PC-3 (cell line): ENCODE measurements at regions not wholly inside any gene's neighbourhood (a gene's known extent, or its start where the extent isn't known, plus 50 kb on each side); places are given as distances from the start of the nearest gene placed in this dataset.
"Not testable (repeated sequence)": the region's sequence is repeated elsewhere in the genome, so short reads cannot be mapped to it uniquely, and the experiment has no call there.

Experiments
- ATAC-seq: fragments of 200-7000 bp; cut with Tn5 transposase; 2 replicates; pipeline ENCODE4 v1.9.1; 2020; ENCODE audit warnings: mild to moderate bottlenecking, moderate library complexity
- BruUV-seq: library from RNA; stranded (reverse); fragments of 400-500 nt; replicated peaks from 2 replicates; lab custom pipeline; 2021; lab: Mats Ljungman, UMichigan
- CTCF ChIA-PET: fragments of 300-600 bp; sonication (Branson Sonifier 250); formaldehyde crosslinking; loops from one replicate; lab custom pipeline; 2022; ENCODE audit warnings: antibody characterized with exemption; lab: Charles Lee
- POLR2A ChIA-PET: fragments of 300-600 bp; sonication (Branson Sonifier 250); formaldehyde crosslinking; loops from one replicate; lab custom pipeline; 2022; ENCODE audit warnings: antibody characterized with exemption; ENCODE audit not compliant: unreplicated experiment; lab: Charles Lee
- DNase-seq: peaks from one replicate; pipeline ENCODE4 v3.0.0-alpha.2; 2015
- H2AFZ ChIP-seq: fragments of 300-600 bp; sonication (generic); 2 replicates; pipeline ENCODE4 v1.6.0; 2016; ENCODE audit warnings: antibody characterized with exemption, low read length
- H3F3A ChIP-seq: fragments of 300-600 bp; sonication (generic); one replicate; pipeline ENCODE4 v1.6.0; 2017; ENCODE audit warnings: antibody characterized with exemption, low read length, control low read depth, mild to moderate bottlenecking; ENCODE audit not compliant: unreplicated experiment
- H3K27ac ChIP-seq: fragments of 300-600 bp; sonication (generic); 2 replicates; pipeline ENCODE4 v1.5.1; 2016; ENCODE audit warnings: mild to moderate bottlenecking, low read length
- H3K27me3 ChIP-seq: fragments of 300-600 bp; sonication (generic); 2 replicates; pipeline ENCODE4 v1.6.1; 2016; ENCODE audit warnings: low read length, mixed read lengths
- H3K36me3 ChIP-seq: fragments of 300-600 bp; sonication (generic); 2 replicates; pipeline ENCODE4 v1.6.1; 2016; ENCODE audit warnings: low read depth, mixed run types, low read length, mixed read lengths
- H3K4me1 ChIP-seq: fragments of 300-600 bp; sonication (generic); 2 replicates; pipeline ENCODE4 v1.5.1; 2016; ENCODE audit warnings: low read length; ENCODE audit not compliant: insufficient read depth
- H3K4me2 ChIP-seq: fragments of 300-600 bp; sonication (generic); 2 replicates; pipeline ENCODE4 v1.6.0; 2016; ENCODE audit warnings: low read length
- H3K4me3 ChIP-seq: fragments of 300-600 bp; sonication (generic); 2 replicates; pipeline ENCODE4 v1.5.1; 2016; ENCODE audit warnings: mild to moderate bottlenecking, low read length, mixed read lengths
- H3K79me2 ChIP-seq: fragments of 300-600 bp; sonication (generic); 2 replicates; pipeline ENCODE4 v1.6.1; 2017; ENCODE audit warnings: low read length, mixed read lengths
- H3K9ac ChIP-seq: fragments of 300-600 bp; sonication (generic); 2 replicates; pipeline ENCODE4 v1.6.0; 2016; ENCODE audit warnings: mild to moderate bottlenecking, low read length
- H3K9me2 ChIP-seq: fragments of 300-600 bp; sonication (generic); replicated peaks from 2 replicates; pipeline ENCODE4 v1.6.1; 2016; ENCODE audit warnings: mixed run types, low read length, mixed read lengths
- H3K9me3 ChIP-seq: fragments of 300-600 bp; sonication (generic); 2 replicates; pipeline ENCODE4 v1.6.1; 2016; ENCODE audit warnings: low read length, mixed read lengths
- H4K20me1 ChIP-seq: fragments of 300-600 bp; sonication (generic); 2 replicates; pipeline ENCODE4 v1.6.1; 2016; ENCODE audit warnings: low read length, mixed read lengths
- EZH2 ChIP-seq: fragments of 300-600 bp; sonication (generic); IDR thresholded peaks from one replicate; pipeline ENCODE4 v1.6.1; 2017; ENCODE audit warnings: antibody characterized with exemption, mild to moderate bottlenecking, low read length; ENCODE audit not compliant: unreplicated experiment
- EZH2phosphoT487 ChIP-seq: fragments of 300-600 bp; sonication (generic); IDR thresholded peaks from 2 replicates; pipeline ENCODE4 v1.6.1; 2018; ENCODE audit warnings: mild to moderate bottlenecking, antibody characterized with exemption, low read length, borderline replicate concordance
- intact Hi-C: fragments of 100-400 bp; cut with micrococcal nuclease; formaldehyde crosslinking; loops from 2 replicates; pipeline ENCODE4 v1.9.0; 2023
- TF ChIP-seq, protein P1 (sequence below): fragments of 300-600 bp; sonication (generic); conservative IDR thresholded peaks from 2 replicates; pipeline ENCODE4 v1.5.1; 2017; ENCODE audit warnings: antibody characterized with exemption, low read depth, mild to moderate bottlenecking, low read length

DNA sequence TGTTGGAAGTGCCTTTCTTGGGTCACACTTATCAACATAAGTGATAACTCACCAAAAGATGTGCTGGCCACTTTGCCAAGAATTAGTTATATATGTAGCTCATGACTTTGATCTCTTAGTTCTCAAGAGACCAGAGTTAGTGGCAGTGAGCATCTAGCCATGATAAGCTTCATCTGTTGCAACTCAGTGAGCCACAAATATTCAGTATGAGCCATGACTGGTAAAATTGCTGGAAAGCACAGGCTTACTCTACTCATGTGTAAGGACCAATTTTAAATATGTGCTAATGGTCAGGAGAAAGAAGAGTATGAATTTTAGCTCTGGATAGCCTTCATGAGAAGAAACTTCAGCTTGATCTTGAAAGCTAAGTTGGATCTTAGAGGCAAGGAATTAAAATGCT is 59.4 kb upstream of the TLL1 start:
- no peaks in the 10 kb centered on the region for H3K9me2 ChIP-seq
- no TSS peak for BruUV-seq
- DNase-seq: no peak
- H2AFZ ChIP-seq: no peak overlapping the region
- H3K4me3 ChIP-seq: no peak overlapping the region
- H3K4me2 ChIP-seq: no peak overlapping the region
- H3F3A ChIP-seq: no peaks in the 10 kb centered on the region
- H3K4me1 ChIP-seq: no peaks in the 10 kb centered on the region
- H3K27me3 ChIP-seq: no peaks in the 10 kb centered on the region
- POLR2A ChIA-PET: no interaction called here
- TF ChIP-seq, protein P1, sequence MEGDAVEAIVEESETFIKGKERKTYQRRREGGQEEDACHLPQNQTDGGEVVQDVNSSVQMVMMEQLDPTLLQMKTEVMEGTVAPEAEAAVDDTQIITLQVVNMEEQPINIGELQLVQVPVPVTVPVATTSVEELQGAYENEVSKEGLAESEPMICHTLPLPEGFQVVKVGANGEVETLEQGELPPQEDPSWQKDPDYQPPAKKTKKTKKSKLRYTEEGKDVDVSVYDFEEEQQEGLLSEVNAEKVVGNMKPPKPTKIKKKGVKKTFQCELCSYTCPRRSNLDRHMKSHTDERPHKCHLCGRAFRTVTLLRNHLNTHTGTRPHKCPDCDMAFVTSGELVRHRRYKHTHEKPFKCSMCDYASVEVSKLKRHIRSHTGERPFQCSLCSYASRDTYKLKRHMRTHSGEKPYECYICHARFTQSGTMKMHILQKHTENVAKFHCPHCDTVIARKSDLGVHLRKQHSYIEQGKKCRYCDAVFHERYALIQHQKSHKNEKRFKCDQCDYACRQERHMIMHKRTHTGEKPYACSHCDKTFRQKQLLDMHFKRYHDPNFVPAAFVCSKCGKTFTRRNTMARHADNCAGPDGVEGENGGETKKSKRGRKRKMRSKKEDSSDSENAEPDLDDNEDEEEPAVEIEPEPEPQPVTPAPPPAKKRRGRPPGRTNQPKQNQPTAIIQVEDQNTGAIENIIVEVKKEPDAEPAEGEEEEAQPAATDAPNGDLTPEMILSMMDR: no peak
- TF ChIP-seq EZH2phosphoT487: no peak
- no peak for TF ChIP-seq EZH2
- CTCF ChIA-PET: no interaction called here
- intact Hi-C loops: no loop called here
- H3K9me3 ChIP-seq: no peaks in the 10 kb centered on the region
- H3K9ac ChIP-seq: no peak overlapping the region
- H4K20me1 ChIP-seq: no peaks in the 10 kb centered on the region
- no peaks in the 10 kb centered on the region for H3K79me2 ChIP-seq
- no peaks in the 10 kb centered on the region for H3K36me3 ChIP-seq
- H3K27ac ChIP-seq: no peak overlapping the region
- no peak for ATAC-seq

DNA sequence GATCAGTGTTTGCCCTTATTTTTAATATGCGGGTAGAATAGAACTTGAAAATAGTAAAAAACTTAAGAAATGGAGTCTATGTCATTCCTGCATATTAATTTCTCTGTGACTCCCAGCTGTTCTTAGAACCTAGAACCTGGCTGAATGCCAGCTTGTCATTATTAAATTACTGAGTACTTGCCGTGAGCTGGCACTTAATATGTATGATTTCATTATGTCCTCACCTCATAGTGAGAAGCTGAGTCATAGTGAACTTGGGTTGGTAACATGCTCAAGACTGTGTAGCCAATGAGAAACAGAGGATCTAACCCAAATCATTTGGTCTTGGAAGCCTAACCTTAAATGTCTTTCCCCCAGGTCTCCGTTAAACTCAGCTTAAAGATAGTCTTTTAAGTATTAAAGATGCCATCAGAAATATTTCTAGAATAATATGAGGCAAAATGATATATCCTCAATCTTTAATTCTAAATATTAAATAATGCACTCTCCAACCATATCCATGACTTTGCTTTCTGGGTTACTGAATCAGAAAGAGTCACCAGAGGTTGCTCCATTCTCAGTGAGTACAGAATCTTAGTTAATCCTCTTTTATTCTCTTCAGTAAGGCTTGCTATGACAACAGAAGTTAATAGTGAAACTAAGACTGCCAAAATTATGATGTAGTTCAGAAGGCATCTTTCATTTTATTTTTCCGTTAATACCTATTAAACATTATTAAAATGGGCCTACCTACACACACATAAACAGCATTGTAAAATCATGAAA is 58.6 kb upstream of the TLL1 start:
- Histone ChIP-seq H3K9ac (no peak overlapping the region), H3K4me3 (no peak overlapping the region), H3K27me3 (no peaks in the 10 kb centered on the region), H3K9me3 (no peaks in the 10 kb centered on the region), H3K27ac (no peak overlapping the region), H3K4me2 (no peak overlapping the region), H3K79me2 (no peaks in the 10 kb centered on the region), H3K36me3 (no peaks in the 10 kb centered on the region), H3K9me2 (no peaks in the 10 kb centered on the region), H3K4me1 (no peaks in the 10 kb centered on the region), H3F3A (no peaks in the 10 kb centered on the region), H2AFZ (no peak overlapping the region), H4K20me1 (no peaks in the 10 kb centered on the region)
- peak; percentile 7 for DNase-seq
- BruUV-seq: no TSS peak
- ATAC-seq: no peak
- ChIA-PET POLR2A (no interaction called here), CTCF (no interaction called here)
- TF ChIP-seq EZH2phosphoT487 (no peak), EZH2 (no peak)
- TF ChIP-seq, protein P1: no peak
- intact Hi-C loops: no loop called here

DNA sequence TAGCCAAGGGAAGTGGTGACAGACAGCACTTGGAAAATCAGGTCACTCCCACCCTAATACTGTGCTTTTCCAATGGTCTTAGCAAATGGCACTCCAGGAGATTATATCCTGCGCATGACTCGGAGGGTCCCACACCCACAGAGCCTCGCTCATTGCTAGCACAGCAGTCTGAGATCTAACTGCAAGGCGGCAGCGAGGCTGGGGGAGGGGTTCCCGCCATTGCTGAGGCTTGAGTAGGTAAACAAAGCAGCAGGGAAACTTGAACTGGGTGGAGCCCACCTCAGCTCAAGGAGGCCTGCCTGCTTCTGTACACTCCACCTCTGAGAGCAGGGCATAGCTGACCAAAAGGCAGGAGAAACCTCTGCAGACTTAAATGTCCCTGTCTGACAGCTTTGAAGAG is 53.9 kb upstream of the TLL1 start:
- H3K9me2 ChIP-seq, ATAC-seq, H3K27me3 ChIP-seq, BruUV-seq, H3K9ac ChIP-seq, intact Hi-C loops, CTCF ChIA-PET, H3K4me2 ChIP-seq, H3K4me3 ChIP-seq, H3K79me2 ChIP-seq, H3K36me3 ChIP-seq, DNase-seq, H3K4me1 ChIP-seq, H4K20me1 ChIP-seq, H3K9me3 ChIP-seq, POLR2A ChIA-PET, H2AFZ ChIP-seq, H3K27ac ChIP-seq, H3F3A ChIP-seq: not testable (repeated sequence)
